Activated CD8-positive, alpha-beta memory T cell treated with anti-CD3 and anti-CD28 coated beads, Interleukin-2, amount 50 U/mL, for 4 hours (primary cell): ENCODE measurements at regions not wholly inside any gene's neighbourhood (a gene's known extent, or its start where the extent isn't known, plus 50 kb on each side); places are given as distances from the start of the nearest gene placed in this dataset.
"Not testable (repeated sequence)": the region's sequence is repeated elsewhere in the genome, so short reads cannot be mapped to it uniquely, and the experiment has no call there.

Experiments used
- DNase-seq: peaks from one replicate; pipeline ENCODE4 v3.0.0-alpha.2; 2020

DNA sequence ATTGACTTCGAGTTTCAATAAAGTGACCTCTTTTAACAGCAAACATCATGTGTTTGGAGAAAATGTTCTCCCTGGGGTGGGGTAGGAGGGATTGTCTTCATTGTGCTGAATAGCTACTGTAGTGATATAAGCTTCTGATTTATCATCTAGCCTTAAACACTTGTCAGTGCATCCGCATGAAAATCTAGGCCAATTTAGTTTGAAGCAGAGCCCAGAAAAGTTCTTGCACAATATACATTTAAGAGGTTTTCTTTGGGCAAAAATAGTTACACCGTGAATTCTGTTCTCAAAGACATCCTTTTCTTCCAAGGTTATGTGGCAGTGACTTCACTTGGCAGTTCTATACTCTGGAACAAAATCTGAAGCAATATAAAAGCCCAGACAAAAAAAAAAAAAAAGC is 136.0 kb upstream of the IFNG-AS1 start:
- no peak for DNase-seq

DNA sequence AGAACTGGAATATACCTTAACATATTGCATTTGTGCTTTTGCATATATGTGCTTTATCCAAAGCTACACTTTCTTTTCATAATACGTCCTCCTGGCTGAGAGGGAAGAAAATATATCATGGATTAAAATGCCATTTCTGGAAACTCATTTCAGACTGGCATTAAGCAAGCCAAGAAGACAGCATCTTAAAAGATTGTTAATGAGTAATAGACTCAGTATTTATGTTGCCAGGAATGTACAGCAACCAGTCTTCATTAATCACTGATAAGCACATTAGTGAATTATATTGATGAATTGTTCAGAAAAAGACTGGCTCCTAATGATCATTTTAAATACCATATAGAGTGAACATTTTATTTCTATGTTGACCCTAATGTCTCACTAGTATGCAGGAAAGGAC is 134.9 kb upstream of the IFNG-AS1 start:
- no peak for DNase-seq

DNA sequence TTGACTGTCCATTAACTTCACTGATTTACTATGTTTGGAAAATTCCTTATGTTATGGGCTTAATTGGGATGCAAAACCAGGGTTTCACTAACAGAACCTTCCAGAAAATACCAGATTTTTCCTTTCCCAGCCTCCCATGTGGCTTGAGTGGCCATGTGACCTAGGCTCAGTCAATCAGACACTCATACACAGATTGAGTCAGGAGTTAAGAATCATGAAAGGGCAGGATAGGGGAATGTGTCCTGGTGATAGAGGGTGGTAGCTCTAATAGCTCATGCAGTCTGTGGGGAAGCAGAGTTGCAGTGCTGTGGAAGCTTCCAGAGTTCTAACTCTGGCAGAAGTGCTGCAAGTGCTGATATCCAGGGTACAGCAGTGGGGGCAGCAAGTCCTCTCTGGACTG is 134.1 kb upstream of the IFNG-AS1 start:
- DNase-seq, result no peak

DNA sequence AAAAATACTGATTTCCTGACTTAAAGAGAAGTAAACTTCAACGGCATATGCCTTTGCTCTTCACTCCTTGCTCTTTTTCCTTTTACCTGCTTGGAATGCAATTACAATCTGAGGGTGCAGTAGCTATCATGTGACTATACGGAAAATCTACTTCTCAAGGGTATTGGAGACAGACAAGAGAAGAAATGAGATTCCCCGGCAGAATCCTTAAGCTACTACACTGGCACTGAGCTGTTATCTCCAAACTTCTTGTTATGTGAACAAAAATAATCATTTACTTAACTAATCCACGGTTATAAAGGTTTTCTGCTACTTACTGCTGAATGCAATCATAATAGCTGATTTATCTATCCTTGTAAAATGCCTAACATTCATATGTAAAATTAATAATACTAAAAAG is 118.0 kb upstream of the IFNG-AS1 start:
- DNase-seq, result no peak

DNA sequence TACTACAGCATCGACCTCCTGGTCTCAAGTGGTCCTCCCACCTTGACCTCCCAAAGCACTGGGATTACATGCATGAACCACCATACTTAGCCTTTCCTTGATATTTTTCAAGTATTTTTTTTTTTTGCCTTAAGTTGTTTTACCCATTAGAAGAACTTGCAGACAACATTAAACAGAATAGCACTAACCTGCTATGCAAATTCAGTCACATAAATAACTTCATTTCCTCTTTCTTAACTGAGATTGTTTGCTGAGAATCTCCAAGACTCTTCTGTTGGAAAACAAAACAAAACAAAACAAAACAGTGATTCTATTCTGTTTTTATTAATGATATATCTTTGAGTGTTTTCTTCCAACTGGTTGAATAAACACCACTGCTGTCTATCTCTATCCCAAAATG is 115.9 kb upstream of the IFNG-AS1 start:
- DNase-seq, result no peak

GRCh38 chr12:67876305-67876915 is 112.8 kb upstream of the IFNG-AS1 start:
- no peak for DNase-seq

GRCh38 chr12:67877727-67878126 is 111.5 kb upstream of the IFNG-AS1 start:
- DNase-seq, result no peak

GRCh38 chr12:67879937-67880336 is 109.3 kb upstream of the IFNG-AS1 start:
- no peak for DNase-seq

DNA sequence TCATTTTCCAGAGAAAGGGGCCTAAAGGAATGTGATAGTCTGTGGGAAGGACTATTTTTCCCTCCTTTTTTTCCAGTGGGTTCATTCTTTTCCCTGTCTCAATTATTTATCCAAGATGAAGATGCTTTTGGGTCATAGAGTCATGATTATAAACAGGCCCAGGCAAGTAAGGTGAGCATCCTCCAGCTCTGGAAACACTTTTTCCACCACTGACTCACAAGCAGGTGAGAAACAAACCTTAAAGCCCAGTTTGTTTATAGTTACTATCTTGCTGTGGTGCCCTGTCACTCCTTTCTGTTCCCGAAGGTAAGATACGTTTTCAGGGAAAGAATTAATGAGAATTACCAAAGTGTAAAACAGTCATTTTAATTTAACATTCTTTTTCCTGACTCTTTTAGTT is 107.7 kb upstream of the IFNG-AS1 start:
- DNase-seq, result no peak

- no peak for DNase-seq
Measured at GRCh38 chr12:67884596-67884995, 104.7 kb upstream of the IFNG-AS1 start.

GRCh38 chr12:67885375-67886169 is 103.7 kb upstream of the IFNG-AS1 start:
- DNase-seq, result no peak

GRCh38 chr12:67887065-67887464 is 102.2 kb upstream of the IFNG-AS1 start:
- DNase-seq, result no peak

DNA sequence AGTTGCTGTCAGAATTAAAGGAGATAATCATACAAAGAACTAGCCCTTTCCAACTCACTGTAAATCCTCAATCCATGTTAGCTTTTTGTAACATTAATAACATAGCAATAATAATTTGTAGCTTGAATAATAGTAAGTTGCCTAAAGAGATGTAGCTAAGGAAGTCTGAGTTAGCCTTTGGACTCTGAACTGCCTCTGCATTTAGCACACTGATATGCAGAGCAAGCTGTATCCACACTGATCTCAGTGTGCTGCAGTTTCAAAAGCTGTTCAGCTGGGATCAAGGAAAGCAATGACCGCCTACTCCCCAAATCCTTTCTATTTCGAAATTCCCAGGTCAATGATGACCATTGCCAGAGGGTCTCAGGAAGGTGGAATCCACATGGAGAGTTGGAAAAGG is 99.3 kb upstream of the IFNG-AS1 start:
- DNase-seq, result no peak

DNA sequence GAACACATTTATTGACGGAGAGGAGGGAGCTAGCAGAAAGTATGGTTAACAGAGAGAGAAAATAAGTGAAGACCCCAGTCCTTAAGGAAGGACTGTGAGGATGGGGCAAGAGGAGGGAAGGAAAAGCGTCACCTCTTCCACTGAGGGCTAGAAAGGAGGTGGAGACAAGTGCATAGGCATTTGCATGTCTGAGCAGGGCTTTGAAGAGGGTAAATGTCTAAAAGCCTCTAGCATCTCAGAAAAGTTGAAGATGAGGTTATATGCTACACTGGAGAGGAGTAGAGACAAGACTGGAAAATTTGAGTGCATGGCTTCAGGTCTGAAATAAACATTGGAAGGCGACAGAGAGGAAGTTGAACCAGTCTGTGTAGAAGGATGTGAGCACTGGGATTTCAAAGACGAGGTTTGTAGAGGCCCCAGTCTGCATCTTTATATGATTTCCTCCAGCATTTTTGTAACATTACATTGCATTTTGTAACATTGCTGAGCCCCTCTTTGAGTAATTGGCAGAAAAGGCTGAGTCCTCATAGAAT is 98.5 kb upstream of the IFNG-AS1 start:
- DNase-seq, result no peak

- DNase-seq, result no peak
Measured at GRCh38 chr12:67891596-67891995, 97.7 kb upstream of the IFNG-AS1 start.

GRCh38 chr12:67892259-67893021 is 96.8 kb upstream of the IFNG-AS1 start:
- no peak for DNase-seq

GRCh38 chr12:67893022-67893580 is 96.1 kb upstream of the IFNG-AS1 start:
- no peak for DNase-seq

- DNase-seq, result not testable (repeated sequence)
Measured at GRCh38 chr12:67900418-67900817, 88.8 kb upstream of the IFNG-AS1 start.

GRCh38 chr12:67909091-67909531 is 80.1 kb upstream of the IFNG-AS1 start:
- no peak for DNase-seq

DNA sequence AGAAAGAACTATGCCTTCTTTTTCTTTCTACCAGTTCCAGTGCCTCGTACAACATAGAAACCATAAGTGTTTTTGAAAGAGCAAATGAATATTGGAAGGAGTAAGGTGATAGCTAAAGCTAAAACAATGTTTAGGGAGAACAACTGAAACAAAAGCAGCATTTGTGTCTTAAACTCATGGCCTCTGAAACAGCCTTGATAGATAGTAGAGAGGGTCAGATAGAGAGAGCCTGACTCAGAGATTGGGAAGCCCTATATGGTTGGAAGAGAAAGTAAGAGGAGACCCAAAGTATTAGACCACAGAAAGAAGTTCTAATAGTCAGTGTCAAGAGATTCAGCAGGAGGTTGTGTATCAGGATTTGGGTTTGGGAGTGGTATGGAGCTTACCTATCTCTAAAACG is 79.6 kb upstream of the IFNG-AS1 start:
- no peak for DNase-seq

- DNase-seq, result no peak
Measured at GRCh38 chr12:67910360-67911274, 78.6 kb upstream of the IFNG-AS1 start.

DNA sequence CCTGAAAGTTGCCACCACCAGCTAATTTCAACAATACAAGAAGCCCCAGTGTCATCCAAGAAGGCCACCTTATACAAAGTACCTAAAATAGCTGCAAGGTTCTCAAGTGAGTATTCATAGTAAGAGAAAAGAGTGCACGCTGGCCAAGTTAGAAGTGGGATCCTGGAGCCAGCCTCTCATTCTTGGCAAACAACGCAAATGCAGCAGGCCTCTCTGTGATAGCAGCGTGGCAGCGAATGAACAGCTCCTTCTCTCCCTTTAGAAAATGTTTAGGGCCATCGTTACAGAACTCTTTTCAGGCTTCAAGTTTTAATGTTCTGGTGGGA is 78.0 kb upstream of the IFNG-AS1 start:
- no peak for DNase-seq
